Ectodermal cell (in vitro differentiated cells): ENCODE measurements at regions not wholly inside any gene's neighbourhood (a gene's known extent, or its start where the extent isn't known, plus 50 kb on each side); places are given as distances from the start of the nearest gene placed in this dataset.

Experiments
- H3K27ac ChIP-seq: 2 replicates; pipeline ENCODE4 v1.7.0; 2013; ENCODE audit warnings: mild to moderate bottlenecking, low read depth, low read length; ENCODE audit not compliant: insufficient read depth, poor library complexity, severe bottlenecking
- H3K27me3 ChIP-seq: 2 replicates; pipeline ENCODE4 v1.7.0; 2013; ENCODE audit warnings: mild to moderate bottlenecking, low read length; ENCODE audit not compliant: insufficient read depth, control insufficient read depth, poor library complexity, severe bottlenecking
- H3K36me3 ChIP-seq: one replicate; pipeline ENCODE4 v1.7.0; 2013; ENCODE audit warnings: low read length; ENCODE audit not compliant: control insufficient read depth, insufficient read depth
- H3K4me1 ChIP-seq: one replicate; pipeline ENCODE4 v1.7.0; 2013; ENCODE audit warnings: low read length; ENCODE audit not compliant: control insufficient read depth, insufficient read depth
- H3K4me3 ChIP-seq: 2 replicates; pipeline ENCODE4 v1.7.0; 2013; ENCODE audit warnings: low read depth, low read length, control low read depth; ENCODE audit not compliant: insufficient read depth
- H3K9me3 ChIP-seq: 2 replicates; pipeline ENCODE4 v1.7.0; 2013; ENCODE audit warnings: mild to moderate bottlenecking, low read length, moderate library complexity; ENCODE audit not compliant: control insufficient read depth
- WGBS, 2 experiments: methylation state at CpG; one replicate each; pipeline ENCODE4 v1.1.7; 2013; ENCODE audit warnings: missing lambda C conversion rate in 2 of 2; 5-methylcytosine and 5-hydroxymethylcytosine counted together

GRCh38 chr1:30385246-30385995 lies 338.0 kb downstream of the MATN1 start:
- Histone ChIP-seq H3K4me3 (no peak overlapping the region), H3K27me3 (no peaks in the 10 kb centered on the region), H3K27ac (no peak overlapping the region), H3K36me3 (no peaks in the 10 kb centered on the region), H3K9me3 (no peaks in the 10 kb centered on the region), H3K4me1 (no peaks in the 10 kb centered on the region)
- 83 to 85% methylated on average over 17 of the region's 17 CpGs for WGBS, 2 experiments

GRCh38 chr1:30384286-30385245 lies 338.8 kb downstream of the MATN1 start:
- 80 to 88% methylated on average over 10 of the region's 10 CpGs for WGBS, 2 experiments
- H3K9me3 ChIP-seq = no peaks in the 10 kb centered on the region
- H3K27me3 ChIP-seq = no peaks in the 10 kb centered on the region
- H3K27ac ChIP-seq = no peak overlapping the region
- H3K4me3 ChIP-seq = no peak overlapping the region
- peaks cover 3% of the 10 kb centered on the region for H3K4me1 ChIP-seq
- no peaks in the 10 kb centered on the region for H3K36me3 ChIP-seq

- peaks cover 16% of the 10 kb centered on the region for H3K4me1 ChIP-seq
- H3K27me3 ChIP-seq = no peaks in the 10 kb centered on the region
- H3K9me3 ChIP-seq = no peaks in the 10 kb centered on the region
- WGBS, 2 experiments = 87 to 88% methylated on average over 11 of the region's 12 CpGs
- H3K36me3 ChIP-seq = no peaks in the 10 kb centered on the region
- H3K27ac ChIP-seq = no peak overlapping the region
- no peak overlapping the region for H3K4me3 ChIP-seq
Observed at GRCh38 chr1:30383221-30383711, 340.1 kb downstream of the MATN1 start.

DNA sequence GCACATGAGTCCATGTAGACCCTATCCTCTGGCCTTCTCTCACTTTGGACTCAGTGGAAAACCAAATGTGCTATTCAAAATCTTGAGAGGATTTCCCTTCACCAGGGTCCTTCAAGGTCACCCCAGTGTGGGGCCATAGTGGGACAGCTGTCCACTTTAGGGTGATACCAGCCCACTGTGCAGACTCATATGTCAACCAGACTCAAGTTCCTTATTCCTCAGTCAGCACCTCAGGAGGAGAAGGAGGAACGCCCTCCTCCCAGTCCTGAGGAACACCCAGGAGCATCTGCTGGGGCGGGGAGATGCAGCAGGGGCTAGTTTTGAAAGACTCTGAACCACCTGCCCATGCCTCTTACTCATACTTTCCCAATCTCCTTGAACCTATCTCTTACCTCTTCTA lies 340.9 kb downstream of the MATN1 start:
- Histone ChIP-seq H3K4me3 (no peak overlapping the region), H3K27ac (no peak overlapping the region), H3K4me1 (peaks cover 24% of the 10 kb centered on the region), H3K36me3 (no peaks in the 10 kb centered on the region), H3K9me3 (no peaks in the 10 kb centered on the region), H3K27me3 (no peaks in the 10 kb centered on the region)
- WGBS, 2 experiments = 69 to 87% methylated on average over 2 of the region's 2 CpGs

- Histone ChIP-seq H3K4me3 (no peak overlapping the region), H3K27ac (no peak overlapping the region), H3K36me3 (no peaks in the 10 kb centered on the region), H3K27me3 (no peaks in the 10 kb centered on the region), H3K4me1 (peaks cover 31% of the 10 kb centered on the region), H3K9me3 (no peaks in the 10 kb centered on the region)
- WGBS, 2 experiments = 86 to 91% methylated on average over 7 of the region's 7 CpGs
Observed at GRCh38 chr1:30381671-30382365, 341.6 kb downstream of the MATN1 start.

DNA sequence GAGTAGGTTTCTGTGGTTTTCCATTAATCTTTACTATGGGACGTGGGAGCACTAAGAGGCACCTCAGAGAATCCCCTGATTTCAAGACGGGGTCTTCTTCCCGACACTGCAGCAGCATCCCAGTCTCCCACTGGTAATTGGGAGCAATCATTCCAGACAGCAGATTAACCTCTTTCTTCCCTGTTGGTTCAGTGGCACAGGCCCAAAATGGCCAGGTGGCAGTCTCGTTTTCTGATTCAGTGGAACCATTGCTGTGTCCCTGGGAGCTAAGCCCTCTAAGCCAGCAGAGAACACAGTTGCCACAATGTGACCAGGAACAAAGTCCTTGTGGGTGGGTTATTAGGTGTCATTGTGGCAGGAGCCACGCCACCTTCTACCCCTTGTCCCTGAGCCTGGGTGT lies 342.1 kb downstream of the MATN1 start:
- Histone ChIP-seq H3K9me3 (no peaks in the 10 kb centered on the region), H3K4me3 (no peak overlapping the region), H3K27me3 (no peaks in the 10 kb centered on the region), H3K4me1 (peaks cover 31% of the 10 kb centered on the region), H3K36me3 (no peaks in the 10 kb centered on the region), H3K27ac (no peak overlapping the region)
- WGBS, 2 experiments = 91 to 92% methylated on average over 5 of the region's 5 CpGs

GRCh38 chr1:30380625-30380984 lies 342.8 kb downstream of the MATN1 start:
- Histone ChIP-seq H3K27me3 (no peaks in the 10 kb centered on the region), H3K36me3 (no peaks in the 10 kb centered on the region), H3K4me1 (peaks cover 31% of the 10 kb centered on the region), H3K4me3 (no peak overlapping the region), H3K27ac (no peak overlapping the region), H3K9me3 (no peaks in the 10 kb centered on the region)
- WGBS, 2 experiments = 9 to 18% methylated on average over 3 of the region's 3 CpGs

- Histone ChIP-seq H3K9me3 (no peaks in the 10 kb centered on the region), H3K4me3 (no peak overlapping the region), H3K27ac (no peak overlapping the region), H3K4me1 (peaks cover 31% of the 10 kb centered on the region), H3K27me3 (no peaks in the 10 kb centered on the region), H3K36me3 (no peaks in the 10 kb centered on the region)
- WGBS, 2 experiments = 68 to 71% methylated on average over 13 of the region's 13 CpGs
Observed at GRCh38 chr1:30379684-30380624, 343.4 kb downstream of the MATN1 start.

DNA sequence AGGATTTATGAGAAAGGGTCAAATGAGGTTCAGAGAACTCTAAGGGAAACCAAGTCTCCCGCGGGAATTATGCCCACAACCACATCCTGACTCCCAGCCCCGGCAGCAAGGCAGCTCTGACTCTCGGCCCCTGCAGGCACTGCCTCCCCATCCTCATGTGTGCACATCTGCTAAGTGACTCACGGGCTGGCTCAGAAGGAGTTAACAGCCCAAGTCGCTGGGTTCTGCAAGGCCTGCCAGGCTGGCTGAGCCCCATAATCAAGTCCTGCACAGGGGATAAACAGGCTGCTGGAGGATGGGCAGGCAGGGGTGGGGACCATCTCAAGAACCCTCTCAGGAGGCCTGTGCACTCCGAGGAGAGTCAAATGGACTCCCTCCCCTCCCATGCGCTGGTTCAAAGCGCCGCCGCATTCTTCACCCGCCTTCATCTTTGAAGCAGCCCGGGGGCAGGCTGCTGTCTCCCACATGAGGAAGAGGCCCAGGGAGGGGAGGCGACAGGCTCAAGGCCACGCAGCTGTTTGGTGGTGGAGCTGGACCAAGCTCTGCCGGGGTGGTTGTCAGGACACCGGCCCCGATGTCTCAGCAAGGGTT lies 344.3 kb downstream of the MATN1 start:
- no peaks in the 10 kb centered on the region for H3K27me3 ChIP-seq
- H3K4me3 ChIP-seq = no peak overlapping the region
- H3K36me3 ChIP-seq = no peaks in the 10 kb centered on the region
- H3K9me3 ChIP-seq = no peaks in the 10 kb centered on the region
- H3K4me1 ChIP-seq = peaks cover 31% of the 10 kb centered on the region
- no peak overlapping the region for H3K27ac ChIP-seq
- 63 to 68% methylated on average over 18 of the region's 18 CpGs for WGBS, 2 experiments
